C4-2B (cell line): ENCODE measurements at regions not wholly inside any gene's neighbourhood (a gene's known extent, or its start where the extent isn't known, plus 50 kb on each side); places are given as distances from the start of the nearest gene placed in this dataset.

Experiments
- CTCF ChIP-seq: fragments of 450-650 bp; conservative IDR thresholded peaks from 2 replicates; pipeline ENCODE4 v1.5.1; 2017; ENCODE audit warnings: mild to moderate bottlenecking
- ZFX ChIP-seq: fragments of 450-650 bp; IDR thresholded peaks from 2 replicates; pipeline ENCODE4 v1.6.1; 2017

- no peak for TF ChIP-seq CTCF
- no peak for TF ChIP-seq ZFX
Measured at GRCh38 chr6:77389402-77389801, 73.9 kb downstream of the HTR1B start.
